ENCODE measurements at regions not wholly inside any gene's neighbourhood (a gene's known extent, or its start where the extent isn't known, plus 50 kb on each side); places are given as distances from the start of the nearest gene placed in this dataset.

- no peak overlapping the region for H3K27ac ChIP-seq (ENCODE audit: poor library complexity, severe bottlenecking)
- no peaks in the 10 kb centered on the region for H3K36me3 ChIP-seq (ENCODE audit: low read depth)
- H3K4me3 ChIP-seq (ENCODE audit: severe bottlenecking): no peak overlapping the region
- H3K4me1 ChIP-seq (ENCODE audit: insufficient read depth, poor library complexity, severe bottlenecking): peaks cover 6% of the 10 kb centered on the region
- DNase-seq (ENCODE audit: low spot score) (no peak), ATAC-seq (ENCODE audit: low read depth) (no peak)
- no peaks in the 10 kb centered on the region for H3K9me3 ChIP-seq (ENCODE audit: severe bottlenecking)
- no peaks in the 10 kb centered on the region for H3K27me3 ChIP-seq (ENCODE audit: insufficient read depth, poor library complexity, severe bottlenecking)
- TF ChIP-seq CTCF (IDR thresholded peaks at IDR 0.05; ENCODE audit: poor library complexity, severe bottlenecking): no peak
Measured at GRCh38 chr5:33161421-33161820, 279.3 kb upstream of the TARS1 start.

GRCh38 chr5:33162057-33162456 is 278.7 kb upstream of the TARS1 start:
- TF ChIP-seq CTCF (IDR thresholded peaks at IDR 0.05; ENCODE audit: poor library complexity, severe bottlenecking): no peak
- no peak overlapping the region for H3K4me3 ChIP-seq (ENCODE audit: severe bottlenecking)
- ATAC-seq (ENCODE audit: low read depth) (no peak), DNase-seq (ENCODE audit: low spot score) (peak; percentile 34)
- peaks cover 6% of the 10 kb centered on the region for H3K4me1 ChIP-seq (ENCODE audit: insufficient read depth, poor library complexity, severe bottlenecking)
- H3K36me3 ChIP-seq (ENCODE audit: low read depth): no peaks in the 10 kb centered on the region
- no peaks in the 10 kb centered on the region for H3K9me3 ChIP-seq (ENCODE audit: severe bottlenecking)
- H3K27me3 ChIP-seq (ENCODE audit: insufficient read depth, poor library complexity, severe bottlenecking): no peaks in the 10 kb centered on the region
- no peak overlapping the region for H3K27ac ChIP-seq (ENCODE audit: poor library complexity, severe bottlenecking)

DNA sequence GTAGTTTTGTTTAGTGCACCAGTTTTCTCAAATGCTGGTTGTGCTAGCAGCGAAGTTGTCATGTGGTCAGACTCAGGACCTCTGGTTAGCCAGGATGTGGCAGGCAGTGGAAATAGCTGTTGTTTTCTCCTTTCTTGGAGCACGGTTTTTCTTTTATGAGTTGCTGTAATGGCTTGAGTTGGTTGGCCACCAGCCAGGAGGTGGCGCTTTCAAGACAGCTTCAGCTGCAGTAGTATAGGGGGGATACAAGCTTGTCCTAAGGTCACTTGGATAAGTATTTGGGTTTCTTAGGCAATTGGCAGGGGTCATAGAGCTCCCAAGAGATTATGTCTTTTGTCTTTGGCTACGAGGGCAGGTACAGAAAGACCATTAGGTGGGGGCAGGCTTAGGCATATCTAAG is 274.2 kb upstream of the TARS1 start:
- no peak for ATAC-seq (ENCODE audit: low read depth)
- Histone ChIP-seq H3K9me3 (ENCODE audit: severe bottlenecking) (peaks cover 14% of the 10 kb centered on the region), H3K36me3 (ENCODE audit: low read depth) (no peaks in the 10 kb centered on the region), H3K4me3 (ENCODE audit: severe bottlenecking) (no peak overlapping the region), H3K4me1 (ENCODE audit: insufficient read depth, poor library complexity, severe bottlenecking) (no peaks in the 10 kb centered on the region), H3K27ac (ENCODE audit: poor library complexity, severe bottlenecking) (no peak overlapping the region), H3K27me3 (ENCODE audit: insufficient read depth, poor library complexity, severe bottlenecking) (no peaks in the 10 kb centered on the region)
- TF ChIP-seq CTCF (IDR thresholded peaks at IDR 0.05; ENCODE audit: poor library complexity, severe bottlenecking): no peak
- no peak for DNase-seq (ENCODE audit: low spot score)

DNA sequence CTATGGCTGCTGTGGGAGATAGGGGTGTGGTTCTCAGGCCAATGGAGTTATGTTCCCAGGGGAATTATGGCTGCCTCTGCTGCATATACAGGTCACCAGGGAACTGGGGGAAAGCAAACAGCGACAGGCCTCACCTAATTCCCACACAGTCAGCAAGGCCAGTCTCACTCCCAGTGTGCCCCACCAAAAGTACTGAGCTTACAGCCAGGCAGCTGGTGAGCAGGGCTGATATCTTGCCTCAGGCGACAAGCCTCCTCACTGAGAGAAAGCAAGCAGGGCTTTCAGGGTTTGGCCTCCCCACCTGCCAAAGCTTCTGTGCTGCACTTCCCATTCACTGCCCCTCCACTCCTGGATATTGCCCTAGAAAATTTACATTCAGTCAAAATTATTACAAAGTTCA is 273.8 kb upstream of the TARS1 start:
- Histone ChIP-seq H3K9me3 (ENCODE audit: severe bottlenecking) (peaks cover 14% of the 10 kb centered on the region), H3K27ac (ENCODE audit: poor library complexity, severe bottlenecking) (no peak overlapping the region), H3K27me3 (ENCODE audit: insufficient read depth, poor library complexity, severe bottlenecking) (no peaks in the 10 kb centered on the region), H3K4me1 (ENCODE audit: insufficient read depth, poor library complexity, severe bottlenecking) (no peaks in the 10 kb centered on the region), H3K36me3 (ENCODE audit: low read depth) (no peaks in the 10 kb centered on the region), H3K4me3 (ENCODE audit: severe bottlenecking) (no peak overlapping the region)
- DNase-seq (ENCODE audit: low spot score): no peak
- ATAC-seq (ENCODE audit: low read depth): no peak
- no peak for TF ChIP-seq CTCF (IDR thresholded peaks at IDR 0.05; ENCODE audit: poor library complexity, severe bottlenecking)

GRCh38 chr5:33167541-33167940 is 273.2 kb upstream of the TARS1 start:
- peaks cover 14% of the 10 kb centered on the region for H3K9me3 ChIP-seq (ENCODE audit: severe bottlenecking)
- no peak overlapping the region for H3K4me3 ChIP-seq (ENCODE audit: severe bottlenecking)
- H3K36me3 ChIP-seq (ENCODE audit: low read depth): no peaks in the 10 kb centered on the region
- no peak overlapping the region for H3K27ac ChIP-seq (ENCODE audit: poor library complexity, severe bottlenecking)
- no peaks in the 10 kb centered on the region for H3K4me1 ChIP-seq (ENCODE audit: insufficient read depth, poor library complexity, severe bottlenecking)
- DNase-seq (ENCODE audit: low spot score): no peak
- no peaks in the 10 kb centered on the region for H3K27me3 ChIP-seq (ENCODE audit: insufficient read depth, poor library complexity, severe bottlenecking)
- no peak for TF ChIP-seq CTCF (IDR thresholded peaks at IDR 0.05; ENCODE audit: poor library complexity, severe bottlenecking)
- ATAC-seq (ENCODE audit: low read depth): no peak
